Activated CD4-positive, alpha-beta T cell treated with anti-CD3 and anti-CD28 coated beads, Interleukin-2, Interleukin-6, amounts not matched to agents 100 ng/mL and 50 ng/mL, durations not matched to agents 16 hours and 8 hours (primary cell): ENCODE measurements at regions not wholly inside any gene's neighbourhood (a gene's known extent, or its start where the extent isn't known, plus 50 kb on each side); places are given as distances from the start of the nearest gene placed in this dataset.
"Not testable (repeated sequence)": the region's sequence is repeated elsewhere in the genome, so short reads cannot be mapped to it uniquely, and the experiment has no call there.

Experiments used
- DNase-seq: peaks from one replicate; pipeline ENCODE4 v3.0.0-alpha.2; 2020

DNA sequence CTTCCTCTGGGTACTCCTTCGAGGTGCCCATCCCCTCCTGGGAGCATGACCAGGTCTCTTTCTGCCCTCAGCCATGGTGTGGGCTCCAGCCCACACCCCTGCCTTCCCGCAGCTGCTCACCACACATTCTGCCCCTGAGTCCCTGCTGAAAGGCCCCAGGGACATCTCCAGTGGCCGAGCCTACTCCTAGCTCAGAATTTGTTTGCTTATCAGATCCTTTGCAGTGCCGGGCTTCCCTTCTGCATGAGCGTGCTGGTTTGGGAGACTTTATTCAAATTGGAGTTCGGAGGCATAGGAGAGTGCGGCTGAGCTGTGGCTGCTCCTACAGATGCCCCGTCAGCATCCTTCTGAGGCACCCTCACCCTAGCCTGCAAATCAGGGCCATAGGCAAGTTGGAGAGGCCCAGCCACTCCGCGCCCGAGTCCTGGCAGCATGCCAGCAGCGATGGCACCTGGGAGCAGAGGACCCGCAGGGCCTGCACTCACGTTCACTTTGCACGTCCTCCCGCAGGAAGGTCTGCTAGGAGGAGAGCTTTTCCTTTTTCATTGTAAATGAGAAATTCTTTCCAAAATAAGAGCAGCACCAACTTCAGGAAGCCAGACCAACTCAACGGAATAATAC lies 327.3 kb downstream of the QKI start:
- DNase-seq, result no peak

DNA sequence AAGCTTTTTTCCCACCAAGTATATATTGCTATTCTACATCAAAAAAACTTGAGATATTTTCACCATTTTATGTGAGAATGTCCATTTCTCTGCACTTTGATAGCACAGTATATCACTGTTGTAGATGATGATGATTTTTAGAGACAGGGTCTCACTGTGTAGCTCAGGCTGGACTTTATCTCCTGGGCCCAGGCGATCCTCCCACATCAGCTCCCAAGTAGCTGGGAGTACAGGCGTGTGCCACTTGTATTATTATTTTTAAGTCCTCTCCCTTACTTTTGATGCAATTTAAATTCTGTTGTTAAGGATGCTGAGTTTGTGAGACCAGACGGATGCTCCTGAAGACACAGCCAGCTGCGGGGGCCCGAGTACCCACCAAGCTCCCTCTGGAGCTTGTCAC lies 326.8 kb downstream of the QKI start:
- DNase-seq, result no peak

DNA sequence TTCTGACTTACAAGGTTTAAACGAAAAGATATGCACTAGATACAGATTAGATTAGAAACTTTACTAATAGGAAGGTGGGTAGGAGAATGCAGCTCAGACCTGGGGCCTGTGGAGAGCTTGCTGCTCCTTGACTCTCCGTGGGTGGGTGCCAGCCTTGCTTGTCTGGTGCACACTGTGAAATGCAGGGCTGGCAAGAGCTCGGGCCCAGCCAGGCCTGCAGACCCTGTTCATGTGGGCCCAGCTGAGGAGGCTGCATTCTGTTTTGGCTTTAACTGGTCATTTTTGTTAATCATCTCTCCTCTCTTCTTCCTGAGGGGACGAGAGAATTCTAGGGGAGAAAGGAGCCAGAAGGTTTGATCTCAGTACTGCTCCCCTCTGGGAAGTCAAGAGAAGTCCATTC lies 325.4 kb downstream of the QKI start:
- DNase-seq, result no peak

DNA sequence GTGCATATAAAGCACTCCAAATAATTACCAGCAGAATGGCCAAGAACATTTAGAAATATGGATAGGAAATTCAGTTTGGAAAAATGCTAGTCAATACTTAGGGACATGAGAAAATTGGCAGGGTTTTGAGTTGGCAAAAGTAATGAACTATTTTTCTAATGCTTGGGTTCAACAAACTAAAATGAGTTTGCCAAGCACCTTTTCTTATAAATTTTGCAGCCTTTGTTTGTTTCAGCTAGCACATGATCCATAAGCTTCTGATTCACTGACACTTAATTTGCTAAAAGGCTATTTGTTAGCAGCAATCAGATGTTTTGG lies 324.8 kb downstream of the QKI start:
- DNase-seq, result no peak

DNA sequence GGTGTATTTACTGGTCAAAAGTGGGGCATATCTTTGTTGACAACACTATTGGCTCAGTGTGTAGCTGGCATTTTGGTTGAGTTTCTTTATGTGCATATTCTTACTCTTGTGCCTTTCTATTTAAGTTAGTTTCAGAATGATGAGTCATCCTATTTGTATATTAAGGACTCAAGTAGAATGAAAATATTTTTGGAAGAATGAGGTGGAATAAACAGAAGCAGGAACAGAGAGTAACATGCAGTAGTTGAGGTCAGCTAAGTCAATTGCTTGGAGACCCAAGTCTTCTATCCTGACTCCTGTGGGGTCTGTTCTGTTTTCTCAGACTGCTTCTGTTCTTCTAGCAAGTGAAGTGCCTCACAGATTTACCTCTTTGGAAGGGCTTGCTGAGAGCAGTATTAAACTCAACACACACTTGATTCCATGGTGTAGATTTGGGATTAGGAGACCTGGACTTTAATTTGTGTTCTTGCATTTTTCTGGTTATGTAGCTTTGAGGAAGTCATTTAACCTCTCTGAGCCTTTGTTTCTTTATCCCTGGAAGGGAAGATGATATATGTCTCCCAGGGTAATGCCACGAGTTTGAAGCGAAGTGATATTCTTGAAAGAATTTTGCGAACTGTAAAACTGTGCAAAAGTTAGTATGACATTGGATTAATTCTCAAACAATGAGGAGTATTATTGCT lies 324.3 kb downstream of the QKI start:
- no peak for DNase-seq

DNA sequence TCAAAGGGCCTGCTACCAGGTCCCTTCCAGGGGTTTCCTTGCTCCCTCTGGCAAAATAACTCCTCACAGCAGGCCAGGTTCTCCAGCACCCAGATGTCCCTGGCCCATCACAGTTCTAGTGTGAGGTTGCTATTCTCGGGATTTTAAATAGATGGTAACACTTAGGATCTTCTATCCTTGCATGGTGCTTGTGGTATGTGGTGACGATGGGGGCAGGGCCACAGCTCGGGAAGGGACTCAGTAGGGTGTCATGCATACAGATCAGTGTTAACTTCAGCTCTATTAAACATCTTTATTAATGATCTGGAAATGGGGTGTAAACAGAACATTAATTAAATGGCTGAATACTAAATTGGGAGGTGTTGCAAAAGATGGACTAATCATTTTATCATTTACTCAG lies 323.8 kb downstream of the QKI start:
- DNase-seq, result no peak

DNA sequence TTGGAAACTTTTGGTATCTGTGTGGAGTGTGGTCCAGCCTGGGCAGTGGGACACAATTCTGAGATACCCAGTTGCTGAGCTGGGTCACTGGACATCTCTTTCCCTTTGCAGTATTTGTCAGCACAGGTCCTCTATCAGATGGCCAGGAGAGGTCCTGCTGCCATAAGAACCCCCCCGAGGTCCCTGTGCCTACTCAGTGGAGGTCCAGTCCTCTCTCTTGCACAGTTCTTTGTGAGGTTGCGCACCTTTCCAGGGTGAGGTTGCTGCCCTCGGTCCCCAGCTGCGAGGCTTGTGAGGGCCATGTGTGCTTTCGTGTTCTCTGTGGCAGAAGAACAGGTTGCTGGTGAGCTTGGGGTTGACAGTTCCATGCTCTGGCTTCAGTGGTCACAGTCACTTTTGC lies 320.6 kb downstream of the QKI start:
- no peak for DNase-seq

DNA sequence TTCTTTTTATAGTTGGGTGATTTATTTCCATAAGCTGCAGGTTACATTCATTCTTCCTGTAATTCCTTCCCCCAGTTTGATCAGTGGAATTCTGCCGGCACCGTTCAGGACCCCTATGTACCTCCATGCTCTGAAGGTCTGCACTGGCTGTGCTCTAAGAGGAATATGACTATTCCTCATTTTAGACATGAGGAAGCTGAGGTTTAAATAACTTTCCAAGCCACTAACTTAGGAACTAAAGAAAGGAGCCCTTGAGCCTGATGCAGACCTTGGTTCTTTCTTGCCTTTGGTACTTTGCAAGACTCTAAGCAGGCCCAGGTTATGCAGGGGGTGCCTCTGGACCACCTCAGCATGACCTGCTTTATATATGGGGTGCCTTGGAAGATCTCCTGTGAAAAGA lies 318.5 kb downstream of the QKI start:
- DNase-seq, result no peak

DNA sequence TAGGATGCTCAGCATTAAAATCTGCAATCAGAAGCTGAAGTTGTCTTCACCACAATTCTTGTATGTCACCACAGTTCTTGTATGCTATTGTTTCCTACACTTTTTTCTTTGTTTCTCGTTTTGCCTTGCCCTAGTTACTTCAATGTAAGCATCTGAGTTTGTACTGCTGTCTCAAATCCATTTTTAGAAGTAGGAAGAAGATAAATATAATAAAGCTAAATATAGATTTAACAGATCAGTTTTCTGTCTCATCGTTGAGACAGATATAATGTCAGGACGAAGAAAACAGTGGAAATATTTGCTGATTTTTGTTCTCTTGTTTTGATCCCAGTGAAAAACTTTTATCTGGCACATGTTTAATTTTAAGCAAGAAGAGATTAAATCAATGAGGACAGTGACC lies 318.0 kb downstream of the QKI start:
- no peak for DNase-seq

DNA sequence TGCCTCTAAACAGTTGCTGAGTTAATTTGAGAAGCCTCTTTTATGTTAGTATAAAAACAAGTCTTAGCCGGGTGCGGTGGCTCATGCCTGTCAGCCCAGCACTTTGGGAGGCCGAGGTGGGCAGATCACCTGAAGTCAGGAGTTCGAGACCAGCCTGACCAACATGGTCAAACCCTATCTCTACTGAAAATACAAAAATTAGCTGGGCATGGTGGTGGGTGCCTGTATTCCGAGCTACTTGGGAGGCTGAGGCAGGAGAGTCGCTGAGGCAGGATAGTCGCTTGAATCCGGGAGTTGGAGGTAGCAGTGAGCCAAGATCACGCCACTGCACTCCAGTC lies 317.5 kb downstream of the QKI start:
- not testable (repeated sequence) for DNase-seq

DNA sequence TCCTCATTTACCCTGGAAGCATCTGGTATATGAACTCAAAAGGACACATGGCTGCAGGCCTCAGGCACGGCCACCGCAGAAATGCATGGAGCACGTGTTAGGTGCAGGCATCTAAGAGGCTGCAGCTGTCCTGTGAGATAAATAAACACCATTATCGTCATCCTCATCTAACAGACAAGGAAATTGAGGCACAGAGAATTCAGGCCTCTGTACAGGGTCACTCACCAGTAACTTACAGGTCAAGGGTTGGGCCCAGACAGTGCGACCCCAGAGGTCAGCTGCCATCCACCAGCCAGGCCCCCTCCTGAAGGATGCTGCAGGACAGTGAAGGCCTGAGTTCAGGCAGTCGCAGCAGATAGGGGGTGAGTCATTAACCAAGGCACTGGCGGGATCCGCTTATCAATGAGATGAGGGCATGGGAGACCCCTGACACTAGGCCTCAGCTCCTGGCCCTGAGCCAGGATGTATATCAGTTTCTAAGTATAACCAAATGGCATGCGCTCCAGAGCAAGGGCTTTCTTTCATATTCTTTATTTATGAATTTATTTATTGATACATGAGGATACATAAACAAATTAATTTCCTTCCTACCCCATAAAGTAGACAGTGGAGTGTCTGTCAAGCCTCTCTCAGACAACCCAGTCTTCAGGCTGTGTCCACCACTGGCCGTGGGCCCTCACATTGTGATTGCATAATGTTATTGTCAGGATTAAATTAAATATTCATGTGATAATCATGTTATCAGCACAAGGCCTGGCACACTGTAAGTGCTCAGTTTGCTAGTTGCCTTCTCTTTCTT lies 316.9 kb downstream of the QKI start:
- no peak for DNase-seq

DNA sequence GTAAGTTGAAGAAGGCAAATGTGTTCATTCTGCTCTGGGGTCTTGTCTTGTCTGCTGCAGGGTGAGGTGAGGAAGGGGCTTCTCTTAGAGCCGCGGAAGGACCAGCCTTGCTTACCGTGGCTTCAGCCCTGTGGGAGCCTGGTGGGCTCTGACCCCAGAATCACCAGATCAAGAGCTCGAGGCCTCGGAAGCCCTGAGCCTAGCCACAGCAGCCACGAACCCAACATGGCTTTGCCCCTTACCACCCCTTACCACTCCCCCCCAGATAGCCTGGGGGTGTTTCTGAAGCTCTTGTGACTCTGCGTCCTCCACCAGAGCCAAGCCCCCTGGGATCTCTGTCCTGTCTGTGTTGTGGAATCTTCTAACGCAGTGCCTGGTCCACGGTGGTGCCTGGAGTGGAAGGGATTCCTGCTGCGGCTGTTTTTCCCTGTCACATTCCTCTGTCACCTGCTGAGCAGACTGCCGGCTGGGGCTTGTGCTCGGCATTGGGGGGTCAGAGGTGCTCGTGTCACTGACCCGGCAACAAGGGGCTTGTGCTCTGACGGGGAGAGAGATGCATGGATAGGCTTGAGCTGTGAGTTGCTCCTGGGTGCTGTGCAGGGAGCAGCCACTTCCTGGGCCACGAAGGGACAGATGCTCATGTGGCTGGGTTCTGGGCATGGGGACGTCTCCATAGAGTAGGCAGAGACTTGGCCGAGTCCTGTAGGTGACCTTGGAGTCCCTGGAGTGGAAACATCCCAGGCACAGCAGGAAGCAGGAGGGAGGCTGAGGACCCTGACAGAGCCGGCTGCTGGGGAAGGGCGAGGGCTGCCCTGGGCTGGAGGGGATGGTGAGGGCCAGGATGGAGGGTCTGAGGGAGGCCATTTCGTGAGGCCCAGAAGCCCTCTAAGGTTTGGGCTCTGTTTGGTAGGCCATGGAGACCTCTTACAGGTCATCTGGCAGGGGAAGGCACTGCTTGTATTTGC lies 316.0 kb downstream of the QKI start:
- DNase-seq, result no peak

DNA sequence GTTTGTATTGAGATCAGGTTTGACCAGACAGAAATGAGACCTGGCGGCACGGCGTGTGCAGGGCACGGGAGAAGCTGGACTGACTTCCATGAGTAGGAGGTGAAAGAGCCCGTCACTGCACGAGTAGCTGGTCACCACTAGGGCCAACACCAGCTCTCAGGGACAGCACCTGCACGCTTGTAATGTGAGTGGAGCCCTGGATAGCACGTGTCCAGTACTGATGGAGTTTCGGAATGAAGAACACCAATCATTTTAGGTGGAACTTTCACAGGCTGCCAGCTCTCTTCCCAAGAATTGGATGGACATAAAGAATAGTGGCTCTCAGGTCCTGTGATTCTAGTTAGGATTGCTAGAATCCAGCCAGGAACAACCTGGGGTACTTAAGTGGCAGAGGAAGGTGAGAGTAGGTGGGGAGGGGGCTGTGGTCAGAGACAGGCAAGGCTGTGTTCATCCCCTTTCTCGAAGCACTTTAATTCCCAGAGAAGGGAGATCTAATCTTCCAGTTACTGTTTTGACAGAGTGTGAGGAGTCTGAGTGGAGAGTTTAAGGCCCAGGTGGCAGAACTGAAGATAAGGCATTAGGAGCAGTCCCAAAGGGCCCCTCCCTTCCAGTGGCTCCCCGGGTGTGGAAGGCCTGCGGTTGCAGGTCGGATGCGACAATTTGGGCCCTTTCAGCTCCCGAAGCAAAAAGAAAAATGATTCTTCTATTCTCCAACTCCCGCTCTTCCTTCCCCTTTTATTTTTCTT lies 314.8 kb downstream of the QKI start:
- DNase-seq, result no peak

DNA sequence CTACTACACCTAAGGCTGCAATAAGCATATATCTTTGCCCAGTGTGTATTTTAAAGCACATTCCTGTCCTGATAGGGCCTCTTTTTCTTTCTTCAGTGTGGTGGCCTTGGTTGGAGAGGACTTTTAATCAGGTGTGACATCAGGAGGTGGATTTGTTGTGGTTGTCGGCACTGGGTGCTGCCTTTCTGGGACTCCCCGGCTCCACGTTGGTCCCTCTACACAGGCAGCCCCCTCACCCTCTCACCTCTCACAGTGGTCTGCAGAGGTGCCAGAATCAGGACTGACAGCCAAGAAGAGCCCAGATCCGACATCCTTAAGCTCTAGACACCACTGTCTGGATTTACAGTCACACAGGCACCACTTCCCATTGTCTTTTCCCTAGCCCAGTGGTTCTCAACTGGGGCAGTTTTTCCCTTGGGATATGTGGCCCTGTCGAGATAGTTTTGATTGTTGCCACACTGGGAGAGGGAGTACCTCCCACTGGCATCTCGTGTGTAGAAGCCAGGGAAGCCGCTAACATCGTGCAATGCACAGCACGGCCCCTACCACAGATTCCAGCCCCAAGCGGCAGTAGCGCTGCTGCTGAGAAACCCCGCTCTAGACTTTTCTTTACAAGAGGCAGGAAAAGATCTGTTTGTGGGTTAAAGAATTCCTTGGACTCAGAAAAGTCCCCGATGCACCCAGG lies 314.1 kb downstream of the QKI start:
- DNase-seq, result no peak

DNA sequence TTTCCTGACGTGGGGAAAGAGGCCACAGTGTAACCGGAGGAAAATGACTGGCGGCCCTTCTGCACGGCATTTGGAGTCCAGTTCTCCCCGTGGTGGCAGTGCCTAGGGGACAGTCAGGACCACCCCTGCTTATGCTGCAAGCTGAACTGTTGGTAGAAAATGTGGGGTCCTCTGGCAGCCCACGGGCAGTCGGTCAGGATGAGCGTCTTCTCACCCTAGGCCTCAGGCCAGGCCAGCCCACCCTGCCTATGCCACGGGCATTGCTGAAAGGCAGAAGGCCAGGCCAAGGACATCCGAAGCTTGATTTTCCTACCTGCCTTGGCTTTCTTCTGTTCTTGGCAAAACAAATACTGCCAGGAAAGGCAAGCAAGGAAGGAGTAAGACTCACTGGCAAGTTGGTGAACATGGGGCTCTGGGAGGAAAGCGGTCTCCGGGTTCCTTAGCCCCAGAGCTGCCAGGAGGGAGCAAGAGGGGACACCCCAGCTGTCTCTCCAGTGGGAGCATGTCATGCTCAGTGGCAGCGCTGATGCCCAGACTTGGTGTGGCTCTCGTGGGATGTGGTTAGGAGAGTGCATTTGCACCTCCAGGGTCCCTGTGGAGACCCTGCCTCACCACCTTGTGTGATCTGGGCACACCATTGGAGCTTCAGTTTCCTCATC lies 311.6 kb downstream of the QKI start:
- no peak for DNase-seq

DNA sequence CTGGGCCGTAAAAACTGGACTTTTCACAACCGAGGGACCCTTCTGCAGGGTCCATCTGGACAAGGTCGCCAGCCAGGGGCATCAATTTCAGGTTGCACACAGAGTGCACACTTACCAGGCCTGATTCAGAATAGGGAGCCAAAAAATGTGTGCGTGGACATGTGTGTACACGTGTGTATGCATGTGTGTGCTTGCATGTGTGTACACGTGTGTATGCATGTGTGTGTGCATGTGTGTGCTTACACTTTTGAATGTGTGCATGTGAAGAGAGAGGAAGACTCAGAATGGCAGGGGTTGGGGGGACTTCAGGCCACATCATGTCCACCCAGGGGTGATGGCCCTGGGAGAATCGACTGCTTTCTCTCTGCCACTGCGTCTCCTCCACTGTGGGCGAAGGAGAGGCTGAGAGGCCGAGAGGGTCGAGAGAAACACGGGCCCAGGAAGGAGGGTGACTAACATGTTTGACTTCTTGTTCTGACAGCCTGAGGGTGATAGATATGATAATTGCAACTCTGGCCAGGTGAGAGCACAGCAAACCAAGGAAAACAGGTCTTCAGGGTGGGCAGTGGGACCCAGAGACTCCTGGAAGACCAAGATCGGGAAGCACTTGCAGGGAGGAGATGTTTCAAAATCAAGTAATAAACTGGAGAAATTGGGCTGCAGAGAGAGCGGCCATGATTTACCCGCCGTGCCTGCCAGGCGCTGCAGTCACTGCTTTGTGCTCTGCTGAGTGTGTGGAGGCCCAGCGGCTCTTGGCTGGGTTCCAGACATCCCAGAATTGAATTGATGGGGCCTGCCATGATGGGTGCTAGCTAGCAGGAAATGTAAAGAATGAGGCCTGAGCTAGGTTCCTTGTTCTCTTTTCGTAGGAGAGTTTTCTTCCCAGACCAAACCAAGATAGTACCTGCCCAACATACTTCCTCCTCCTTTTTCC lies 310.8 kb downstream of the QKI start:
- no peak for DNase-seq

DNA sequence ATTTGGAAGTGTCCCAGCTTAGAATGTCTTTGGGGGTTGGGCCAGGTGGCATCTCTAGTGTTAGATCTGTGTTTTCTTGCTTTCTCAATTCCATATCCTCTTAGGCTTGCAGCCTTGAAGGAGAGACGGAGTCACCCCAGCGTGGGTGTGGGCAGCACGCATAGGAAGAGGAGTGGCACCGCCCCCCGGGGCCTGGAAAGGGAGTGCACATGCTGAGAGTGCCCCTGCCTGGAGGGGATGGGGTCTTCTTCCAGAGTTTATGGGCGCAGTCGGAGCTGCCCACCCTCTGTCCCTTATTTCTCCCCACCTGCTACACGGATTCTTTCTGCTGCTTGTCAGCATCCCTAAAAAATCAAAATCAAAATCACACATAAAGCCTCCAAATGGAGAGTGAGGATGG lies 309.7 kb downstream of the QKI start:
- no peak for DNase-seq

DNA sequence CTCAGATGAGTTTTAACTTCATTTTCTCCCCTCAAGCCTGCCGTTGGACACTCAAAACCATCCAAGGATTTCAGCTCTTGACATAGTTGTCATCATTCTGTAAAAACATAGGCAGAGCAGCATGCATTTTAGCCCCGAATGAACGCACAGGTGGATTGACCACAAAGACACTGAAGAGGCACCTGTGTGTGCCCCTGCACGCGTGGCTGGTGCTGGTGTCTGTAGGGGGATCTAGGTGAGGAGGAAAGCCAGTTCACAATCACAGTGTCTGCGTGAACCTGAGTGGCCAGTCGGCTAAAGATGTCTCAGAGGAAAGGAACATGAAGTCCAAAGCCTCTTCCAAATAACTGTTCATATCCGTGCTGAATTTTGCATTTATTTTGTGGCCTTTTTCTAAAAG lies 309.2 kb downstream of the QKI start:
- DNase-seq, result no peak

DNA sequence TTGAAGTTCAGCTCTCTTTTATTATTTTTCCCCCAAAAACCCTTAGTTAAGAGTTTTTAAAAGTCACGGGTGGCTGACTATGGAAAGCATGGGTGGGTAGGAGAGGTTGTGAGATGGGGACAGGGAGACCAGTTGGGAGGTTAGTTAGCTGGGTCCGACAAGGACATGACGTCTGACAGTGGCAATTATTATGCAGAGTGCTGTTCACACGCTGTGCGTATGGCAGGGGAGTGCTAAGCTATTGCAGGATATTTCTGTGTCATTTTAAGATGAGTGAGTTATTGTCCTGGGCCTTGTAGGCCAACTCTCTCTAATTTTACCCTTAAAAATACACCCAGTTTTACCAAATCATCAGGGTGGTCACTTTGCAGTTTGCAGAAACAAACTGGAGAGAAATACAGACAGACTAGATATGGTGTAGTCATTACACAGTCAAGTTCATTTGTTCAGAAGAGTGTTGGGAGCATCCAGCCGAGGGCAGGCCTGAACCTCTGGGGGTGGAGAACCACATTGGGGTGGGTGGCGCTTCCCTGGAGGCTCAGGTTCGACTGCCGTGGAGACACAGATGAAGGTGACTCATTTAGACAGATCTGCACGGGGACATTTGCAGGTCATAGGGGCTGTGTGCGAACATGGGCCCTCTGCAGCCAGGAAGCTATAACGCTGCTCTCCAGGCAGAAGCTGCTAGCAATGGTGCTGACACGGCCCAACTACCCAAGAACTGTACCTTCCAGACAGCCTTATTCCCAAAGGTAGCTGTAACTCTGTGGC lies 307.6 kb downstream of the QKI start:
- no peak for DNase-seq

DNA sequence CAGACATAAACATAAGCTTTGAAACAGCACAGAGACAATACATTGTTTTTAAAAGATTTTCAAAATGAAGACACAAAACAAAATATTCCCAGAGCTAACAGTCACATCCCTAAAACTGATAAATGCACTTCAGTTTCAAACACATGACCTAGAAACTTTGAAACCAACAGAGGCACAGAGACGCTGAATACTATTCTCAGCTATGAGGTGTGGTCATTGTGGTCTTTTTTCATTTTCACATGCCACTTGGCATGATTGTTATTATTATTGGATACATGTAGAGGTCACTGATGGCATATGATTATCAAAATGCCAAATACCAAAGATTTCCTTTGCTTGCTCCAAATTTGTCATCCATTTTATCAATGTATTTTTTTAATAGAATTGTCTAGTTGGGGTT lies 306.9 kb downstream of the QKI start:
- DNase-seq, result no peak
